Duodenal mucosa (tissue), 2 donors: ENCODE measurements at regions not wholly inside any gene's neighbourhood (a gene's known extent, or its start where the extent isn't known, plus 50 kb on each side); places are given as distances from the start of the nearest gene placed in this dataset.
"Not testable (repeated sequence)": the region's sequence is repeated elsewhere in the genome, so short reads cannot be mapped to it uniquely, and the experiment has no call there.

Experiments
- H3K27ac ChIP-seq: one replicate; pipeline ENCODE4 v1.7.0; 2013; ENCODE audit warnings: low read depth, low read length
- H3K27me3 ChIP-seq, 2 donors: one replicate each; pipeline ENCODE4 v1.7.0; 2013; ENCODE audit warnings: low read length in 2 of 2, control low read depth in 1 of 2; ENCODE audit not compliant: insufficient read depth in 2 of 2, control insufficient read depth in 1 of 2
- H3K36me3 ChIP-seq, 2 donors: one replicate each; pipeline ENCODE4 v1.7.0; 2013; ENCODE audit warnings: low read length in 2 of 2, control low read depth in 1 of 2; ENCODE audit not compliant: insufficient read depth in 2 of 2, control insufficient read depth in 1 of 2
- H3K4me1 ChIP-seq, 2 donors: one replicate each; pipeline ENCODE4 v1.7.0; 2013; ENCODE audit warnings: low read length in 2 of 2, control low read depth in 1 of 2; ENCODE audit not compliant: insufficient read depth in 2 of 2, control insufficient read depth in 1 of 2
- H3K4me3 ChIP-seq, 2 donors: one replicate each; pipeline ENCODE4 v1.7.0; 2013; ENCODE audit warnings: low read length in 2 of 2, low read depth in 1 of 2
- H3K9ac ChIP-seq, 2 donors: one replicate each; pipeline ENCODE4 v1.7.0; 2013; ENCODE audit warnings: low read length in 2 of 2, low read depth in 1 of 2
- H3K9me3 ChIP-seq, 2 donors: one replicate each; pipeline ENCODE4 v1.7.0; 2013; ENCODE audit warnings: low read length in 2 of 2, control low read depth in 1 of 2; ENCODE audit not compliant: control insufficient read depth in 1 of 2

DNA sequence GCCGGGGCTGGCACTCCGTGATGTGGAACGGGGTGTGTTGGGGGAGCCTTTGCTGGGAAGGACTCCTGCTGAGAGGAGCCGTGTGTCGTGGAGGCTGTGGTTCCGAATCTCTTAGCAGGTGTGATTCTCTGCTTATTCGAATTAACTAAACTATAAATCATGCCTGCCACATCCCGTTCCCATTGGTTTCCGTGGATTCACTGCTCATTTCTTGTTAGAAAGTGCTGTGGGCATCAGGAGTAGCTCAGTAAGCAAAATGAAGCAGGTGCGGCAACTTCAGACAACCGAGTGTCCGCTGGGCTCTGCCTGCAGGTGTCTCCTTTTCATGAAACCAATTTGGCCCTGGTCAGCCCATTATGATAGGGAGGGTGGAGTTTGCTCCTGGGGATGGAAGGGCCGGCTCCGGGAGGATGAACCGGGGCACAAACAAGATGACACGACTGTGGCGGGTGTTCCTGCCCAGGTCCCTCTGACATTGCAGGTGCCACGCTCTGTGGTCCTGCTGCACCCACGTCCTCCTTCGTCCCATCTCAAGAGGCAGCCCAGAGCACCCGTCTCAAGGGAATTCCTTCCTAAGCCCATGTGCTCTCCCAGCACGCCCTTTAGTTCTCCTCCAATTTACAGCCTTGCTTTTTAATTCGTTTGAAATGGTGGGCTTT lies 251.7 kb downstream of the ADGRD1 start:
- H3K27ac ChIP-seq, H3K27me3 ChIP-seq, H3K36me3 ChIP-seq, H3K4me3 ChIP-seq, H3K4me1 ChIP-seq, H3K9me3 ChIP-seq, H3K9ac ChIP-seq: not testable (repeated sequence)

DNA sequence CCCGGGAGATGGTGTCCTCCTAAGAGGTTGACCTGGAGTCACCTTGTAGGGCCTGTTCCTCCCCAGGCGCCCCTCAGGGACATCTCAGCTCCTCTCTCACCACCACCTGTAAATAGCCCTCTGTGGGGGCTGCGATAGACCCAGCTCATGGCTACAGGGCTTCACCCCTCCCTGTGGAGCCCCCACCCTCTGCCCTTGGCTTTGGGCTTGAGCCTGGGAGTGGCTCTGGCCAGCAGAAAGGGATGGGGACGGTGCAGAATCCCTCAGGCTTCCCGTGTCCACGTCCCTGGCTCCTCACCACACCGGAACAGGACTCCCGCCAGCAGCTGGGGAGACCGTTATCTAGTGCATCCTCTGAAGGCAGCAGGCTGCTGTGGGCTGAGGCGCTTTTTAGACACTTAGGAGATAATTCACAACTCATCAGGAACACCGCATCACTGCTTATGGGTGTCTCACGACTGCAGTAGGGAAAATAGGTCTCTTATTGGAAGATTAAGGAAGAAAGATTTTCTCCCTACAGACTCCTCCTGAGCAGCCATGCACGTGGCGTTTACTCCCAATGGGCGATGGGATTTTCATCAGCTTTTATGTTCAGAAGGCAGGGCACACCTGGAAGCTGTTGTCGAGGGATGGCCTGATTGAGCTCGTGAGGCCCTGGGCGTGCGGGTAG lies 253.1 kb downstream of the ADGRD1 start:
- H3K27me3 ChIP-seq, H3K27ac ChIP-seq, H3K4me3 ChIP-seq: not testable (repeated sequence)

DNA sequence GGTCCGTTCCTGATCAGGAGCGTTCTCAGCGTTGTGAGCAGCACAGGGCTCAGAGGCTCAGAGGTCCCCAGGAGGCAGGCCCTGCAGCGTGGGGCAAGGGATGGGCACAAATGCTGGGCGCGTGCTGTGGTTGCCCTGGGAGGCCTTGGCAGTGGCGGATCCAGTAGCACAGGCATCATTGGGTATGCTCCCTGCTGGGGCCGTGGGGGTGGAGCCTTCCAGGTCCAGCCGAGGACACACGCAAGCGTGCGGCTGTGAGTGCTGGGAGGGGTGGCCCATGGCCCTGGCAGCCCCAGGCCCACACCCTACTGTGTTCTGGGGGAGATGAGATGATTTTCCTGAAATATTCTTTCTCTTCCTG lies 253.6 kb downstream of the ADGRD1 start:
- not testable (repeated sequence) for H3K27me3 ChIP-seq, H3K9me3 ChIP-seq, H3K36me3 ChIP-seq, H3K4me1 ChIP-seq, H3K4me3 ChIP-seq, H3K9ac ChIP-seq, H3K27ac ChIP-seq

More for the DNA sequence above, 253.1 kb downstream of the ADGRD1 start:
- H3K4me1 ChIP-seq, H3K9me3 ChIP-seq, H3K36me3 ChIP-seq, H3K9ac ChIP-seq: not testable (repeated sequence)

DNA sequence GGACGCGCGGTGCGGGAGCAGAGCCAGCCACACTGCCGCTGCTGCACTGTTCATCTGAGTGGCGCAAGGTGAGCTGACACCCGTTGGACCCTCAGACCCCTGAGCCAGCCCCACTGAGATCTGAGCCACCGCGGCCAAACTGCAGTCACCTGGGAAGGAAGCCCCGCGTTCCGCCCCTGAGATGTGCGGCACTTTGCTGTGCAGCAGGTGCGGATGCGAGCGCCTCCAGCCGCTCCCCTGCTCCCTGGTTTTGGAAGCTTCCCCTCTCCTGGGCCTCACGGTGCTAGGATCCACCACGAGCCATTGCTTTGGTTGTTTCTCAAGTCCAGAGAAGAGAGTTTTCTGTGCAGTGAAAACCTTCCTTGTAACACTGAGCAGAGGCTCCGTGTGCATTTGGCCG lies 254.1 kb downstream of the ADGRD1 start:
- not testable (repeated sequence) for H3K4me1 ChIP-seq, H3K9me3 ChIP-seq, H3K27ac ChIP-seq, H3K9ac ChIP-seq, H3K4me3 ChIP-seq, H3K27me3 ChIP-seq, H3K36me3 ChIP-seq

DNA sequence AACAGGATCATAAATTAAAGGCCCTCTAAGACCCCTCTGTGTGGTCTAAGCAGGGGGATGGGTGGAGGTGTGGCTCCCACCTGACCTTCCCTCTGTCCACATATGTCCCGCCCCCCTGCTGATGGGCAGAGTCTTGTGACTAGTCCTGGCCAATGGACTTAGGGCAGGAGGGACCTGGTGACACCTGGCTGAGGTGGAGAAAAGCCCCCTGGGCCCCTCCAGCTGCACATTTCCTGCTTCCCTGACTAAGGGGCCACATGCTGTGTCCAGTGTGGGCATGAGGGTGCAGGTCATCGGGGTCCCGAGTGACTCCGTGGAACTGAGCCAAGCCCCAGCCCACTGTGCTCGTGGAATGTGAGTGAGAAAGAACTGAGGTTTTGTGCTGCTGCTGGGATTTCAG lies 254.7 kb downstream of the ADGRD1 start:
- Histone ChIP-seq H3K4me3 (no peak overlapping the region), H3K27ac (no peak overlapping the region), H3K36me3 (no peaks in the 10 kb centered on the region), H3K4me1 (no peaks in the 10 kb centered on the region), H3K9me3 (no peaks in the 10 kb centered on the region), H3K27me3 (no peaks in the 10 kb centered on the region), H3K9ac (no peak overlapping the region)

DNA sequence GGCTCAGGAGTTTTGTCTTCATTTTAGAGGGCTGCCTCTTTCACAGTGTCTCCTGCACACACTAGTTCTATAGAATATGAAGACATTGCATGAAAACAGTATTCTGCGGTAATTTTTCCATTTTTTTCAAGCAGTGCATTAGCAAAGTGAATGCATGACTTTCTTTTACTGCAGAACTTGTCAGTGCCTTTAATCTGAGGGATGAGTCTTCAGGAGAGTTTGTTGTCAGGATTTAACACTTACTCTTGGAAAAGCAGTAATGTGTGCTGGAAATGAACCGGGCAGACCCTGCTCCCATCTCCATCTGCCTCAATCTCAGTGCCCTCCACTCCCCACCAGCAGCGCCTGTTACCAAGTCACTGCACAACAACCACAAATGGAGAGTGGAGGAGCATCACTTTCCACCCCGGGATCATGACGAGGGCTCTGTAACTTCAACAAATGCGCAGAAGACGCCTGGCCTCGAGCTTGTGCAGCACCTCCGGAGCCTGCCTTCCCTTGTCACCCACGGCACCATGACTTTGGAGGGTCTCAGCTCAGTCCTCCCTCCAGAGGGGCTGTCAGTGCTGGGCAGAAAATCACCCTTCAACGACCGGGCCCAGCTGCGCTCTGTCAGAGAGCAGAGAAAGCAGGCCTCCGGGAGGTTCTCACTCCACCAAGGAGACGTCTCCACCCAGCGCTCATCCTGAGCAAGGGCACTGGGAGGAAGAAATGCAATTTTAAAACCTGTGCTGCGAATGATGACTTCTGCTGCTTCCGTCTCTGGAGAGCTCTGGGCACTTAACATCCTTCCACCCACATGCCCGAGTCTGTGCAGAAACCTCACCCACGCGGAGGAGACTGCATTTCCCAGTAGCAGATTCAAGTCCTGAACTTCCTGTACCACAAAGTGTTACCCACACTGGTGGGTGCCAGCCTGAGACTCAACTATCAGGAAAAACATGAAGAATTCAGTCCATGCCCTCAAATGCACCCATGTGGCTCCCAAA lies 255.7 kb downstream of the ADGRD1 start:
- H3K9ac ChIP-seq, result no peak overlapping the region

DNA sequence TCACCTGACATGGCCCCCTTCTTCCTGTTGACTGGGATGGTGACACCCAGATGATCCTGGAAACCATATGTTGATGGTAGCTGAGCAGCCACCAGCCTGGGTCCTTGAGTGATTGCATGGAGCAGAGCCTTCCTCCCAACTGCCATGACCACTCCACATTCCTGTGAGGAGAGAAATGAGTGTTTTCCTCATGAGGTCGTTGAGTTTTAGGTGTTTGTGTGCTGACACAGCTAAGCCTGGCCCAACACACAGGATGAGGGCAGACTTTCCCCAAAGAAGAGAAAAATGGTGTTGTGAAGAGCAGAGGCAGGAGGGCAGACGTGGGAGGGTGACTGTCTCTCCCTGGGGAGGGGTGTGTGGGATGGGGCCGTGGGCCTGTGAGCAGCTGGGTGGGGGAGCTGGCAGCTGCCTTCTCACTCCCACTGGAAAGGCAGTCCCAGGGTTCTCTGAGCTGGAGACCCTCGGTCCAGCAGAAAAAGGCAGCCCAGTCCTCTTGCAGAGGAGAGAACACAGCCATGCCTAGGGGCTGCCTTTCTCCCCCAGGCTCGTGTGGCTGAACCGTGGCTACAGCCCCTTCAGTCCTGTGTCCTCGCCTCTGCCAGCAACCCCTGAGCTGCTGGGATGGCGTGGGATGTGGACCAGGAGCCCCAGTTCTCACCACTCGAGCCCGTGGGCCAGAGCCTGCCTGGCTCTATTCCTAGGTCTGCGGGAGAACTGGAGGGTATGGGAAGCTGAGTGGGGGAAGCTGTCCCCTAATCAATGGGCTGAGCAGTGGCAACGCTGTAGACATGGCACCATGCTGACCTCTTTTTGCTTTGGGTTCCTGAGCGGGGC lies 257.0 kb downstream of the ADGRD1 start:
- Histone ChIP-seq H3K36me3 (no peaks in the 10 kb centered on the region), H3K9ac (no peak overlapping the region), H3K27me3 (no peaks in the 10 kb centered on the region), H3K27ac (no peak overlapping the region), H3K4me3 (no peak overlapping the region), H3K4me1 (no peaks in the 10 kb centered on the region), H3K9me3 (no peaks in the 10 kb centered on the region)

More for the DNA sequence above, 255.7 kb downstream of the ADGRD1 start:
- no peak overlapping the region for H3K27ac ChIP-seq
- no peaks in the 10 kb centered on the region for H3K4me1 ChIP-seq
- no peaks in the 10 kb centered on the region for H3K27me3 ChIP-seq
- H3K4me3 ChIP-seq, result no peak overlapping the region
- no peaks in the 10 kb centered on the region for H3K9me3 ChIP-seq
- H3K36me3 ChIP-seq, result no peaks in the 10 kb centered on the region

DNA sequence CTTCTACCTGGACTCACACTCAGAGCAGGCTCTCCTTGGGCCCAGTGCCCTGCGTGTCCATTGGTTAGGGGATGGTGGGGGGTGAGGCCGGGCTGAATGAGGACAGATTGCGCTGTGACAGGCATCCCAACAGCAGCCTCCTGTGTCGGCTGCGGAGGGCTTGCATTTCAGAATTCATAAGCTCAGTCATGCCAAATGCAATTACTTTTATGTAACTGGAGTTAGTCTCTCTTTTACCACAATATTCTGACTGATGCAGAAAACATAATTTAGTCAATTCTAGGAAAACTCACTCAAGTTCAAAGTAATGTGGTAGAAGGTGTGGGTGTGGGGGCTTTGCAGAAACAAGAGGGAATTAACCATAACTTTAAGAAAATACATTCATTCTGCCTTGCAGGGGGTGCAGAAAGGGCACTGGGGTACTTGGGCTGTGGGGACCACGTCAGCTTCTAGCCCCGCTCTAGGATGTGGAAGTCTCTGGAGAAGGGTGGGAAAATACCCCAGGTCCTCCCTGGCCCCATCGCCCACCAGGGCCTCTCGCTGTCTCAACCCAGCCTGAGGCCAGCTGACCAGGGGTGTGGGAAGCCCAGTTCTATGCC lies 257.7 kb downstream of the ADGRD1 start:
- H3K36me3 ChIP-seq, result no peaks in the 10 kb centered on the region

DNA sequence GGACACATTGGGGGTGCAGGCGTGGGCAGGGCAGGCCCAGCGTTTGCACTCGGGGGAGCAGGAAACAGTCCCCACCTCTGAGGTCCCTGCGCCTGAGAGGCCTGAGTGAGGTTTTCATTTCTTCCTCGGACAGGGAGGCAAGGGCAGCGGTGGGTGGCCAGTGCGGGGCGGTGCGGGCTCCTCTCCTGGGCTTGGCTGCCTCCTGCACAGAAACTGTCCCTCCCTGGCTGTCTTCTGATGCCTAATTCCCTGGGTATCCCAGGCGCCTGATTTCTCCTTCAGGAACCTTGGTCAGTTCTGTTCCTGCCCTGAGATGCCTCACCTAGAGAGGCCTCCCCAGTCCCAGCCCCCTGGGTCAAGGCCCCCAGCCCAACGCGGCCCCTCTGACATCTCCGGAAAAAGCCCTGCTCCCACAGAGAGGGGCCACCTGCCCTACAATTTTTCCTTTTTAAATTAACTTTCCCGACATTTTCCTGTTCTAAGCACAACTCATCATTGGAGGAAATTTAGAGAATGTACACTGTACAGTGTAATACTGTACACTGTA lies 260.3 kb downstream of the ADGRD1 start:
- no peak overlapping the region for H3K4me3 ChIP-seq
- no peaks in the 10 kb centered on the region for H3K9me3 ChIP-seq
- H3K4me1 ChIP-seq, result peaks cover 12 to 14% of the 10 kb centered on the region in 2 donors
- no peak overlapping the region for H3K27ac ChIP-seq
- H3K9ac ChIP-seq, result no peak overlapping the region
- peaks cover 2 to 3% of the 10 kb centered on the region in 2 donors for H3K27me3 ChIP-seq
- H3K36me3 ChIP-seq, result no peaks in the 10 kb centered on the region

More for the DNA sequence above, 257.7 kb downstream of the ADGRD1 start:
- no peaks in the 10 kb centered on the region for H3K4me1 ChIP-seq
- no peak overlapping the region for H3K9ac ChIP-seq
- no peaks in the 10 kb centered on the region for H3K27me3 ChIP-seq
- H3K9me3 ChIP-seq, result no peaks in the 10 kb centered on the region
- H3K27ac ChIP-seq, result no peak overlapping the region
- no peak overlapping the region for H3K4me3 ChIP-seq
